ENCODE measurements at regions not wholly inside any gene's neighbourhood (a gene's known extent, or its start where the extent isn't known, plus 50 kb on each side); places are given as distances from the start of the nearest gene placed in this dataset.
A peak's percentile ranks its signal among the peaks of the same experiment; 100 is the strongest.

DNA sequence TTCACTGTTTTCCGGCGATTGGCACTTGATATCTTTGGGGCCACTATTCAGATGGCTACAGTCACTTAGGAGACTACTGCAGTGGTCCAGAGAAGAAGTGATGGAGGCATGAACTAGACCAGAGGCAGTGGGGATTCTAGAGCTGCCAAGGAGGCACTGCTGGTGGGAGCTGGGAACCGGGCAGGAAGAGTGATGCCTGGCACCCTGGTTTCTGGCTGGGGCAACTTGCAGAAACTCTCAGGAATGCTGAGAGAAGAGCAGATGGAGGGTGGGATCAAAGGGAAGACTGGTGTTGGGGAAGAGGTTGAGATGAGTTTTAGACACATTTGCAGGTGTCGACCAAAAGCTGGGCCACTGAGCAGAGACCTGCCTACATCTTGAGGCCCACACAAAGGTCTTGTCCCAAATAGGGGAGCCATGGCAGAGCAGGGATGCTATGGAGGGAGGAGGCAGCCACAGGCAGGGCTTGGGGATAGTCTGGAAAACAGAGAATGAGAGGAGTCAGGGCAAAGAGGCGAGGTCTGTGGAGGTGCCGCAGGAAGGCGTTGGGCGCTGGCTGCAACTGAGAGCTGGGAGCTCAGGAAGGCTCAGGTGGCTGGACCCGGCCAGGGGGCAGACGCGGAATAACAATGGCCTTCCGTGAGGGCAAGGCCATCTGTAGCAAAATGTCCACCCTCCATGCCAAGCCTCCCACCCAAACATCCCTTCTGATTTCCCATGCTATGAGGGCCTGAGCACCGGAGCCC, 118.9 kb downstream of the TOMM20 start:
- DNase-seq: no peak

DNA sequence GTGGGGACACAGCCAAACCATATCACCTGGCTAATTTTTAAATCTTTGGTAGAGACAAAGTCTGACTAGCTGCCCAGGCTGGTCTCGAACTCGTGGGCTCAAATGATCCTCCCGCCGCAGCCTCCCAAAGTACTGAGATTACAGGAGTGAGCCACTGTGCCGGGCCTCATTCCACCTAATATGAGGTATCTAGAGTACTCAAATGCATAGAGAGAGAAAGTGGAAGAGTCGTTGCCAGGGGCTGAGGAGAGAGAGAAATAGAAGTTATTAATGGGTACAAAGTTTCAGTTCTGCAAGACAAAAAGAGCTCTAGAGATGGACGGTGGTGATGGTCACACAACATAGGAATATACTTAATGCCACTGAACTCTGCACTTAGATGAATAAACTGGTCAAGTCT, 119.6 kb downstream of the TOMM20 start:
- no peak for DNase-seq

DNA sequence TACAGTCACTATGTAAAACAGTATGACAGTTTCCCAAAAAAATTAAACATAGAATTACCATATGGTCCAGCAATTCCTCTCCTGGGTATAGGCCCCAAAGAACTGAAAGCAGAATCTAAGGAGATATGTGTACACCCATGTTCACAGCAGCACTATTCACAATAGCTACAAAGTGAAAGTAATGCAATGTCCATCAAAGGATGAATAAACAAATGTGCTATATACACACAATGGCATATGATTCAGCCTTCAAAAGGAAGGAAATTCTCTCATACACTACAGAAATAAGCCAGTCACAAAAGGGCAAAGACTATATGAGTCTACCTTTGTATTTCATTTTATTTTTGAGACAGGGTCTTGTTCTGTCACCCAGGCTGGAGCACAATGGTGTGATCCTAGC, 120.4 kb downstream of the TOMM20 start:
- no peak for DNase-seq

DNA sequence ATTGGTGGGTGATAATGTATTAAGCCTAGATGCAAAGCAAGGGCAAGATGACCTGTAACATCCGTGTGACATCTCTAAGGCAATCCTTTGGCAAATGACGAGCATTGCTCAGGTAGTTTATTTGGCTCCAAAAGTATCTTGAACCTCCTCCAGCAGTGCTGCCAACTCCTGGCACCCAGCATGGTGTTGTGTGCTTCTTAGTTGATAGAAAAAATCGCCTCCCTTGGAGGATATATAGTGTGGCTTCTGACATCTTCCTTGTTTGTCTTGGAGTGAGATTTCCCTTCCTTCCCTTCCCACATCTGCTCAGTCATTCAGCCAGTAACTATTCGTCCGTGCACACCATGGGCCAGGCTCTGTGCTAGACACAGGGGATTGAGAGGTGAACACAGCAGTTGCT, 121.8 kb downstream of the TOMM20 start:
- DNase-seq: peak; percentile 16

DNA sequence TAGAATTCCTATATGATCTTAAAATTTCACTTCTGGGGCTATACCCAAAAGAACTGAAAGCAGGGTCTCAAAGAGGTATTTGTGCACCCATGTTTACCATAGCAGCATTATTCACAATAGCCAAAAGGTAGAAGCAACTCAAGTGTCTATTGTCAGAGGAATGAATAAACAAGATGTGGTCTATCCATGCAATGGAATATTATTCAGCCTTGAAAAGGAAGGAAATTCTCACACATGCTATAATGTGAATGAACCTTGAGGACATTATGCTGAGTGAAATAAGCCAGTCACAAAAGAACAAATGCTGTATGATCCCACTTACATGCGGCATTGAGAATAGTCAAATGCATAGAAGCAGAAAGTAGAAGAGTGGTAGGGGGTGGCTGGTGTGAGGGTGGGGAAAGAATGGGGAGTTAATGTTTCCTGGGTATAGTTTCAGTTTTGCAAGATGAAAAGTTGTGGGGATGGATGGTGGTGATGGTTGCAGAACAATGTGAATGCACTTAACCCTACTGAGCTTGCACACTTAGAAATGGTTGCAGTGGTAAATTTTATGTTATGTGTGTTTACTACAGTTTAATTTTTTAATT, 122.4 kb downstream of the TOMM20 start:
- DNase-seq: peak; percentile 1

DNA sequence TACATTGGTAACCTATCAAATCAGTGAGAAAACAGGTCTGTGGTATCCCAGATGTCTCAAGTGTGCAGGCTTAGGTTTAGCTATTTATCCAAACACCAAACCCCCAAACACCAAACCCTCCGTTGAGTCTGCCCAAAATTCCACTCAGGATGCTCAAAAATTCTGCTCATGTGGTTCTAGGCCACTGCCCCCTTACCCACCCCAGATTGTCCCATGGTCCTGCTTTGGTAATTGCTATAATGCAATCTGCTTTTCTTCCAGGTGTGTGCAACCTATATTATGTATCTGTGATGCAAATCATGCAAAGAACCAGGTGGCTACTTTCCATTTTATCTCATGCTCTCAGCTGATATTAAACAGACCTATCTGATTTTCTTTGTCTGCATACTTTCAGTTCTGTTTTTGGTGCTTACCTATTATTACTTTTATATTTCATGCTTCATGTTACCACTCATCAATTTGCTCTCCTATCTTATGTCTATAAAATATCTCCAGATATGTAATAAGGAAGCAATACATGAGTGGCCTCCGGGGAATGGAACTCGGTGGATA, 123.7 kb downstream of the TOMM20 start:
- peak; percentile 12 for DNase-seq

DNA sequence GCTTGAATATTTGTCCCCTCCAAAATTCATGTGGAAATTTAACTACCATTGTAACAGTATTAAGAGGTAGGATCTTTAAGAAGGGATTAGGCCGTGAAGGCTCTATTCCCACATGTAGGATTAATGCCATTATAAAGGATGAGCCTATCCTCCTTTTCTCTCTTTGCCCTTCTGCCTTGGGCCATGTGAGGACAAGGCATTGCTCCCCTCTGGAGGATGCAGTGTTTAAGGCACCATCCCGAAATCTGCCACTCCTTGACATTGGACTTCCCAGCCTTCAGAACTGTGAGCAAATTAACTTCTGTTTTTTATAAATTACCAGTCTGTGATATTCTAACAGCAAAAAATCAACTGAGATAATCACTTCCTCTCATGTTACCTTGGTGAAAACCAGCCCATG, 124.4 kb downstream of the TOMM20 start:
- peak; percentile 9 for DNase-seq

DNA sequence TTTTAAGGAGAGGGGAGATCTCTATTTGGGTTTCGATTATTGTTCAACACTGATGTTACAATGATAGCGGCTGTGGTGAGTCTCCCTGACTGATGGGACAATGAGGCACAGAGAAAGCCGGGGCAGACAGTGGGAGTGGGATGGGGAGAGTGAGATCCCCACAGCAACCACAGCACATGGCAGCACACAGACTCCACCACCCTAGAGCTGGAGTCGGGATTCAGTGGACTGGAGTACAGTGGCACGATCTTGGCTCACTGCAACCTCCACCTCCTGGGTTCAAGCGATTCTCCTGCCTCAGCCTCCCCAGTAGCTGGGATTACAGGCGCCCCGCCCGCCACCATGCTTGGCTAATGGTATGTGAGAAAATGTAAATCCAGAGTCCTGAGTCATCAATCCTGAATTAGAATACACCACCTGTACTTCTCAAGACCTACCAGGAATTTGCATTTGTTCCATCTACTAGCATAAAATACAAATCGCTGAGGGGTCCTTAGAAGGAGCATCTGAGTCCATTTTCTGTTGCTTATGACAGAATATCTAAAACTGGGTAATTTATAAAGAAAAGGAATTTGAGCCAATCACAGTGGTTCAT, 125.8 kb downstream of the TOMM20 start:
- DNase-seq: peak; percentile 25

DNA sequence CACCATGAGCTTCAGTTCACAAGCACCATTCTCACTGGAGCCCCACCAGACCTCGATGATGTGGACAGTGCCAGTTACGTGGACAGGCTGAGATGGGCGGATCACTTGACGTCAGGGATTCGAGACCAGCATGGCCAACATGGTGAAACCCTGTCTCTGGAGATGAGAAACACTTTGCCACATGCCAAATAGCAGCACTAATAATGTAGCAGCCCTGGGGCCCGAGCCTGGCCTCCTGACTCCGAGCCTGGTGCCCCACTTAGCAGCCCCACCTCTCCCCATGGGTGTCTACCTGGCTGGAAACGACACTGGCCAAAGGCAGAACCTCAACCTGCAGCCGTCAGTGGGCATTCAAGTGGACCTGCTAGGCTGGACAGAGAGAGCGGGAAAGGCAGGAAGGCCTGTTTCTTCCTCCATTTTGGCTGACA, 129.1 kb downstream of the TOMM20 start:
- peak; percentile 59 for DNase-seq

DNA sequence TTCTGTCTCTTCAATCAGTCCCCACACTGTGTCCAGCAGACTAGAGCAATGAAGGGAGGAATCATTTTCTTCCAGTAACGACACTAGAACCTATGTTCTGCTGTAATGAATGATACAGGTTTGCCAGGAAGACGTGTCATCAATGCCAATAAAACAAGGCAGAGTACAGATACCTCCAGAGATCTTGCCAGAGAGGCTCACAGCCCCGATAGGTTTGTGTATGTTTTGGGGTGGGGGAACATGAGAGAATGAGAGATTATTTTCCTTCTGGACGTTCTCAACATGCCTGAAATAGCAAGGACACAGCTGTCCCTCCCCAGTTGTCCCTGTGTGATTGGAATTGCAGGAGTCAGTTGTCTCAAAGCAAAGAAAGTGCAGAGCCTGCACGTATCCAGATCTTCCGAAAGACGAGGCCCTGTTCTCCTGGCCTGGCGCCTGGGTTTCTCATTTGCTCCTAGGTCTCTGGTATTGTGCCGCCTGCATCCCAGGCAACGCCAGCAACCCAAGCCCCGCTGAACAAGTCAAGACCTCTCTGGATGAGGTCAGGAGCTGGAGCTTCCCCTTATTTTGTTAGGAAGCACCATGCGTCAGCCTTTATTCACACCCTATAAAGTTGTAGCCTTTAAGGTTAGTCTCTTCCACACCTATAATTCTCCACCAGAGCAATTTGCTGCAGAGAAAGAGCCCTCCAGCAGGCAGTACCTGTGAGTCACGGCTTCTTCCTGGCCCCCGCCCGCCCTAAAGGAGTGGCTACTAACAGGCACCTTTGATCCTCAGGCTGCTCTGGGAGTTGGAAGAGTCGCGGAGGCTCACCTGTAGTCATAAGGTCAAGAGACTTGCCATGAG, 130.5 kb downstream of the TOMM20 start:
- DNase-seq: peak; percentile 97

DNA sequence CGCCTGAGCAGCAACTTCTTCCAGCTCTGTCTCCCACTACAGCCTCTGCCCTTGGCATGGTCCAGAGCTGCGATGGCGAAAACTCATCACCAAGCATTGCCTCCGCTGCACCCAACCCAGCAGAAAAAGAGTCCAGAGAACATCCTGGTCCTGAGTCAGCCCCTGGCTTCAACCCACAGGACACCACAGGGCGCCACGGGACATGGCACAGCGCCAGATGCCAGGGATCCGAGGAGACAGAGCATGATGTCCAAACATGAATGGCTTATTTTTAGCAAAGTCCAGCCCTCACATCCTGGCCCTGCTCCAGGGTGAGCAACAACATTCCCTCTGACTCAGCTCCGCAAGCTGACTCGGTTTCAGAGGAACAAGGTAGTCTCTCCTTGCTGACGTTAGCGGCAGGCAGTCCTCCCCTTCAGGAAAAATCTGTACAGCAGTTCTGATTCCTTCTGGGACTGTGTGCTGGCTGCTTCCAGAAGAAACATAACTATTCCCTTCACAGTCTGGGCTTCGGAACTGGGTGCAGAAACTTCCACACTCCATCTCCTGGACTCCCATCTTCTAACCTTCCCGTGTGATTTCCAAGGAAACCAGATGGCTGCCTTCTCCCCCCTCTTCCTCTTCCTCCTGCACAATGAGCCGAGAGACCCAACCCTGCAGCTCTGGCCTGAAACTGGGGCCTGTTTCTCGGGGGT, 131.3 kb downstream of the TOMM20 start:
- DNase-seq: peak; percentile 90

DNA sequence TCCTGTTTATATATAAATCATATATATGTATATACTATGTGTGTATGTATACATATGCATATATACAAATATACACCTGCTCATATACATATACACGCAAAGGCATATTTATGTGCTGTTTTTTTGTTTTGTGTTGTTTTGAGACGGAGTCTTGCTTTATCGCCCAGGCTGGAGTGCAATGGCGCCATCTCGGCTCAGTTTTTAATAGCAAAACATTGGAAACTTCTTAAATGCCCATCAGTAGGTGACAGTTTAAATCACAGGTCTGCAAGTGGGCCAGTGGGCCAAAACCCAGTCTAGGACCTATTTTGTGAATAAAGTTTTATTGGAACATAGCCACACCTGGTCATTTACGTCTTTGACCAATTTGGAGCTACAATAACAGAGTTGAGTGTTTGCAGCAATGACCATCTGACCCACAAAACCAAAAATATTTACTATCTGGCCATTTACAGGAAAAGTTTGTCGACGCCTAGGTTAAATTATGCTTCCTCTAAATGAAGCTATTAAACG, 132.3 kb downstream of the TOMM20 start:
- DNase-seq: peak; percentile 20

DNA sequence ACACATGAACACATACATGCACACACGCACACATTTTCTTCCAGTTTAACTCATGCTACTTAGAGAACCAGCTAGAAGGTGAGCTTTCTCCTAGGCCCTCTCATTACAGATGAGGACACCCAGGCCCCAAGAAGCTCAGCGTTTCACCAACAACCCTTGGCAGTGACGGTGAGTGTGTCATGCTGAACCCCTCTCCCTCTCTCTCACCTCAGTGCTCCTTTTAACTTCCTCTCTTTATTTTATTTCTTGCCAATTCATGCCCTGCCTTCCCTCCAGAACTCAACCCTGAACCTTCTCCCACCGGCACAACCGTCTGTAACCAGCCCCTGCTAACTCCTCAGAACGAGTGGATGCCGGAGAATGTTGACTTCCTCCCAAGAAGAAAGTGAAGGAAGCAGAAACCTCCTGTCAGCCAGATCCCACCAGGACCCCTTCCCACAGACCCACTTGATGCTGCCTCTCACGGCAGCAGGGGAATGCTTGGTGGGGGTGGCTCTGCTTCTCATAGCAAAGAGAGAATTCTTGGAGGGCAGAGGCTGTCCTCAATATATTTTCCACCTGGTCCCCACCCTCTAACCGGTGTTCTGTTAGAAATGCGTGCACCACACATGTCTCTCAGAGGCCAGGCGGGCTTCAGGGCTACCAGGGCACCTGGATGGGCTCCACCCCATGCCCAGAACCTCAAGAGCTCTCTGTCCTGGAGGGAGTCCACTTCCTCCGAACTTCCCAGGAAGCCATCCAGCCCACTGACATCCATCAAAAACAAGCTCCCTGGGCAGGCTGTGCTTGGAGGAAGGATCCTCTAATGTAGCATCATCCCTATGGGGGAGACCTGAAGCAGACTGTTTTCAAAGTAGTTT, 134.0 kb downstream of the TOMM20 start:
- peak; percentile 44 for DNase-seq

DNA sequence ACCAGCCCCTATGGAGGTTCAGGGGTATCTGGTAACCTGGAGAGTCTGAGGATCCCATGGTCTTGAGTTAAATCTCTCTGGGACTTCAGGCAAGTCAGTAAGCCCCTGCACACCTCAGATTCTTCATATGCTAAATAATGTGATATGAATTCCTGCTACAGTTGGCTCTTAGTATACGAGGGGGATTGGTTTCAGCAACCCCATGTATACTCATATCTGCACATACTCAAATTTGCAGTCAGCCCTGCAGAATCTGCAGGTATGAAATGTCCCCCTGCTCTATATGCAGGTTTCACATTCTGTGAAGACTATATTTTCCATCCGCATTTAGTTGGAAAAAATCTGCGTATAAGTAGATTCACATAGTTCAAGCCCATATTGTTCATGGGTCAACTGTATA, 136.6 kb downstream of the TOMM20 start:
- DNase-seq: no peak

DNA sequence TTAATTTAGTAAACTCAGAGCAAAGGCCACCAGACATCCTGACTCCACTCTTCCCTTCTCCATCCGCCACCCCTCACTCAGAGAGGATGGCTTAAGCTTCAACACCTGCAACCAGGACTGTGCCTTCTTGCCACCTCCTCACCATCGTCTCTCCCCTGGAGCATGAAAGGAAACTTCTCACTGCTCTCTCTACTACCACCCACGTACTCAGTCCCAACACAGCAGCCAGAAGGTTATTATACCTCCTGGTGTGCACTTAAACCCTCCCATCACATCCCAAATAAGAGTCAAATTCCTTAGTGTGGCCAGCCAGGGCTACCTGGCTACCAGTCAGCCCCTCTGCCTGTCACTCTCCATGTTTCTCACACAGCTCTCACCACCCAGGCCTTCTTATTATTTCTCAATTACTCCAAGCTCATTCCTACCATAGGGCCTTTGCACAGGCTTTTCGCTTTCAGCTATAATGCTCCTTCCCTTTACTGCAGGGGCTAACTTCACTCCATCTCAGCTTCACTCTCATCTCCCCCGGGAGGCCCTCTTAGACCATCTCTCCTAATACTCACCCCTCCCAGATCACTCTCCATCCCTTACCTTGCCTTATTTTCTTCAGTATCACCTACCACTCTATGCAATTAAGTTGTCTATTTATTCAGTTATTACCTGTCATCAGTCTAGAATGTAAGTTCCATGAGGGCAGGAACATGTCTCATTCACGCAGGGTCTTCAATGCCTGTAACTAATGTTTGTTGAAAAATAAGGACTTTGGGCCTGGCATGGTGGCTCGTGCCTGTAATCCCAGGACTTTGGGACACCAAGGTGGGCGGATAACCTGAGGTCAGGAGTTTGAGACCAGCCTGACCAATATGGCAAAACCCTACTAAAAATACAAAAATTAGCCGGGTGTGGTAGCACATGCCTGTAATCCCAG, 137.5 kb downstream of the TOMM20 start:
- no peak for DNase-seq

DNA sequence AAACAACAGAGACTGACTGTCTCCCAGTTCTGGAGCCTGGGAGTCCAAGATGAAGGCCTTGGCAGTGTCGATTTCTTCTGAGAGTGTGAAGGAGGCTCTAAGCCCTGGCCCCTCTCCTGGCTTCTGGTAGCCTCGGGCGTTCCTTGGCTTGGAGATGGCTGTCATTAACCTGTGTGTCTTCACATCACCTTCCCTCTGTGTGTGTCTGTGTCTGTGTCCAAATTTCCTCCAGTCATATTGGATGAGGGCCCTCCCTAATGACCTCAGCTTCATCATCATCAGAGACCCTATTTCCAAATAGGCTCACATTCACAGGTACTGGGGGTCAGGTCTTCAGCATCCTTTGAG, 138.3 kb downstream of the TOMM20 start:
- DNase-seq: no peak

DNA sequence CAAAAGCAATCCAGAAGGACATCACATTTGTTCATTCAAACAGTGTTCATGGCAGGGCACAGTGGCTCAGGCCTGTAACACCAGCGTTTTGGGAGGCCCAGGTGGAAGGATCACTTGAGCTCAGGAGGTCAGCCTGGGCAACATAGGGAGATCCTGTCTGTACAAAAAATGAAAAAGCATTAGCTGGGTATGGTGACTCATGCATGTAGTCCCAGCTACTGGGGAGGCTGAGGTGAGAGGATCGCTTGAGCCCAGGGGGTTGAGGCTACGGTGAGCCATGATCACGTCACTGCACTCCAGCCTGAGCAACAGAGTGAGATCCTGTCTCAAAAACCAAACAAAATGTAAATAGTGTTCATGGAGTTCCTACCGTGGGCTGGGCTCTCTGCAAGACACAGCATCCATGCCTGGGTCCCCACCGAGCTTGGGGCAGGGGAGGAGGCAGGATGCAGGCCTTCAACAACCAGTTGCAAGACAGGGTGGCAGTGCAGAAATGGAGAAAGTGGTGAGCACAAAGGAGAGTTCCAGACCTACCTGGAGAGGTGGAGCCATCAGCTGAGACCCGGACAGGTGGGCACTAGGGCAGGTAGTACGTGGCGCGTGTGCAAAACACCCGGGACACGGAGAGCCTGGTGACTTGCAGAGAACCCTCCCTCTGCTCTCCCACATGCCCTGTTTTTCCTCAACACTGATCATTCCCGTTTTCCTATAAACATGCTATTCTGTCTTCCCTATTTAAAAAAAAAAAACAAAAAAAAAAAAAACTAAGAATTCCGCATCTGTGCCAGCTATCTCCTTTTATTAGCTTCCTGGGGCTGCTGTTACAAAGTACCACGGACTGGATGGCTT, 138.9 kb downstream of the TOMM20 start:
- DNase-seq: no peak

DNA sequence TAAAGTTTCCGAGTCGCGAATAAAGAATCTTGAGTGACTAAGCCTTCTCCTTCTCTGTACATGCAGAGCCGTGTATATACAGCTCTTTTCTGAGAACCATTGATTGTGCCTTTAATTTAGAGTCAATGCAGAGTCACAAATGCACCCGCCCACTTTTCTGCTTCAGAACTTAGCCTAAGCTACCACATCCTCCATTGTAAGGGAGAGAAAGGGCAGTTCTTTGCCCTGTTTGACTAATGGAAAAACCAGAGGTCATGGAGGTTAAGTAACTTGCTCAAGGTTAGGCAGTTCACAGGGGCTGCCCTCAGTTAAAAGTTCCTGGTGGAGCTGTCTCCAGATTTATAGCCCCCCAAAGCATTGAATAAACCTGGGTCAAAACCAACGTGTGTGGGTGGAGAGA, 139.6 kb downstream of the TOMM20 start:
- DNase-seq: no peak

DNA sequence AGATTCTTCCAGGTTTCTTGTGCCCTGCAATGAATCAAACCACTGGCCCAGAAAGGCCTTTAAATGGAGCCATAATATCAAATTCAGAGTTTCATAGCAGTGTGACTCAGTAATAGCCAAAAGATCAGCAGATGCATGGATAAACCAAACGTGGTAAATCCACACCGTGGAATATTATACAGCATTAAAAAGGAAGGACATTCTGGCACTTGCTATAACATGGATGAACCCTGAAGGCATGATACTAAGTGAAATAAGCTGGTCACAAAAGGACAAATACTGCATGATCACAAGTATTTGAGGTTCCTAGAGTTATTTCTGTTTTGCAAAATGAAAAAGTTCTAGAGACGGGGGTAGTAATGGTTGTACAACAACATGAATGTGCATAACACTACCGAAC, 140.1 kb downstream of the TOMM20 start:
- DNase-seq: no peak

Data from islet precursor cell (in vitro differentiated cells).